ENCODE measurements at regions not wholly inside any gene's neighbourhood (a gene's known extent, or its start where the extent isn't known, plus 50 kb on each side); places are given as distances from the start of the nearest gene placed in this dataset.

GRCh38 chr20:57040466-57040865 is 226.0 kb downstream of the BMP7 start:
- TF ChIP-seq EZH2 (IDR thresholded peaks at IDR 0.05; ENCODE audit: low read length, unreplicated experiment) (no peak), EZH2phosphoT487 (IDR thresholded peaks at IDR 0.05; ENCODE audit: borderline replicate concordance, low read length) (no peak), CTCF (conservative IDR thresholded peaks at IDR 0.05; ENCODE audit: low read depth, low read length) (no peak)
- BruUV-seq (replicated peaks): no TSS peak
- H3K4me2 ChIP-seq (ENCODE audit: low read length): peak overlapping the region; percentile 5; the same call in 1 of the 2 replicates
- no peaks in the 10 kb centered on the region for H3K79me2 ChIP-seq (ENCODE audit: low read length)
- H3K9ac ChIP-seq (ENCODE audit: low read length): no peak overlapping the region
- ATAC-seq: no peak
- H3K4me3 ChIP-seq (ENCODE audit: low read length): no peak overlapping the region
- ChIA-PET CTCF (no interaction called here), POLR2A (ENCODE audit: unreplicated experiment) (no interaction called here)
- peaks cover 6% of the 10 kb centered on the region; the same call in 1 of the 2 replicates for H3K27me3 ChIP-seq (ENCODE audit: low read length)
- no peak overlapping the region for H3K27ac ChIP-seq (ENCODE audit: low read length)
- no peaks in the 10 kb centered on the region for H3F3A ChIP-seq (ENCODE audit: low read length, unreplicated experiment)
- intact Hi-C loops (cut with micrococcal nuclease): no loop called here
- no peaks in the 10 kb centered on the region for H3K9me2 ChIP-seq (replicated peaks; ENCODE audit: low read length)
- no peak overlapping the region for H2AFZ ChIP-seq (ENCODE audit: low read length)
- DNase-seq: no peak
- no peaks in the 10 kb centered on the region for H3K9me3 ChIP-seq (ENCODE audit: low read length)
- no peaks in the 10 kb centered on the region for H3K36me3 ChIP-seq (ENCODE audit: low read depth, low read length)
- H4K20me1 ChIP-seq (ENCODE audit: low read length): no peaks in the 10 kb centered on the region
- peaks cover 18% of the 10 kb centered on the region for H3K4me1 ChIP-seq (ENCODE audit: insufficient read depth, low read length)

GRCh38 chr20:57040924-57041323 is 225.5 kb downstream of the BMP7 start:
- Histone ChIP-seq H3K79me2 (ENCODE audit: low read length) (no peaks in the 10 kb centered on the region), H3K9me3 (ENCODE audit: low read length) (no peaks in the 10 kb centered on the region), H3K27ac (ENCODE audit: low read length) (no peak overlapping the region), H3K9ac (ENCODE audit: low read length) (no peak overlapping the region), H3K9me2 (replicated peaks; ENCODE audit: low read length) (no peaks in the 10 kb centered on the region), H3K4me3 (ENCODE audit: low read length) (no peak overlapping the region), H3K4me2 (ENCODE audit: low read length) (peak overlapping the region; percentile 4; the same call in 1 of the 2 replicates), H3K4me1 (ENCODE audit: insufficient read depth, low read length) (peaks cover 18% of the 10 kb centered on the region), H2AFZ (ENCODE audit: low read length) (peak overlapping the region; percentile 43), H3K27me3 (ENCODE audit: low read length) (peaks cover 4% of the 10 kb centered on the region; the same call in 1 of the 2 replicates), H3F3A (ENCODE audit: low read length, unreplicated experiment) (no peaks in the 10 kb centered on the region), H4K20me1 (ENCODE audit: low read length) (no peaks in the 10 kb centered on the region), H3K36me3 (ENCODE audit: low read depth, low read length) (no peaks in the 10 kb centered on the region)
- no TSS peak for BruUV-seq (replicated peaks)
- ATAC-seq (no peak), DNase-seq (peak; percentile 68)
- ChIA-PET CTCF (no interaction called here), POLR2A (ENCODE audit: unreplicated experiment) (no interaction called here)
- TF ChIP-seq EZH2phosphoT487 (IDR thresholded peaks at IDR 0.05; ENCODE audit: borderline replicate concordance, low read length) (no peak), CTCF (conservative IDR thresholded peaks at IDR 0.05; ENCODE audit: low read depth, low read length) (no peak), EZH2 (IDR thresholded peaks at IDR 0.05; ENCODE audit: low read length, unreplicated experiment) (no peak)
- intact Hi-C loops (cut with micrococcal nuclease): no loop called here

GRCh38 chr20:57043091-57043490 is 223.3 kb downstream of the BMP7 start:
- intact Hi-C loops (cut with micrococcal nuclease): no loop called here
- Histone ChIP-seq H3K4me2 (ENCODE audit: low read length) (no peak overlapping the region), H4K20me1 (ENCODE audit: low read length) (no peaks in the 10 kb centered on the region), H3F3A (ENCODE audit: low read length, unreplicated experiment) (no peaks in the 10 kb centered on the region), H3K4me3 (ENCODE audit: low read length) (no peak overlapping the region), H3K79me2 (ENCODE audit: low read length) (no peaks in the 10 kb centered on the region), H3K9ac (ENCODE audit: low read length) (no peak overlapping the region), H3K27me3 (ENCODE audit: low read length) (no peaks in the 10 kb centered on the region), H3K36me3 (ENCODE audit: low read depth, low read length) (no peaks in the 10 kb centered on the region), H3K27ac (ENCODE audit: low read length) (no peak overlapping the region), H3K9me2 (replicated peaks; ENCODE audit: low read length) (no peaks in the 10 kb centered on the region), H3K4me1 (ENCODE audit: insufficient read depth, low read length) (peaks cover 27% of the 10 kb centered on the region), H3K9me3 (ENCODE audit: low read length) (no peaks in the 10 kb centered on the region), H2AFZ (ENCODE audit: low read length) (no peak overlapping the region)
- ATAC-seq: no peak
- ChIA-PET CTCF (no interaction called here), POLR2A (ENCODE audit: unreplicated experiment) (no interaction called here)
- DNase-seq: no peak
- TF ChIP-seq EZH2phosphoT487 (IDR thresholded peaks at IDR 0.05; ENCODE audit: borderline replicate concordance, low read length) (no peak), EZH2 (IDR thresholded peaks at IDR 0.05; ENCODE audit: low read length, unreplicated experiment) (no peak)
- BruUV-seq (replicated peaks): no TSS peak

Data from PC-3 (cell line).